ENCODE measurements at regions not wholly inside any gene's neighbourhood (a gene's known extent, or its start where the extent isn't known, plus 50 kb on each side); places are given as distances from the start of the nearest gene placed in this dataset.

DNA sequence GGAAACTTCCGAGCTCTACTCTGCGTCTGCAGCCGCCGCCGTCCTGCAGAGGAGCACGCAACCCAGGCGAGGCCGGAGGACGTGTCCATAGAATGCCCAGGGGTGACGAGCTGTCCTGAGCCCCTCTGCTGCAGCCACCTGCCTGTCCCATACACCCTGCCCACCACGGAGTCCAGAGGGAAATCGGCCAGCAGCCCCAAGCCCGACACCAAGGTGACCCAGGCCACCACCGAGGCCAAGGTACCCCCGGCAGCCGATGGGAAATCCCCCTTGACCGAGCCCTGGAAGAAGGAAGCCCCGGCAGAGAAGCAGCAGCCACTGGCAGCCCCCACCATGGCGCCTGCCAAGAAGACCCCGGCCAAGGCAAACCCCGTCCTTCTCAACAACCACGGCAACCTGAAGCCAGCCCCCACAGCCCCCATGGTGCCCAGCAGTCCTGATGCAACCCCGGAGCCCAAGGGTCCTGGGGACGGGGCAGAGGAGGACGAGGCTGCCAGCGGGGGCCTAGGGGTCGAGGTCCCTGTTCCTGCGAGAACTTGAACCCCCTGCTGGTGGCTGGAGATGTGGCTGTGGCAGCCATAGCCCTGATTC, 128.7 kb upstream of the C14orf180 start:
- ATAC-seq (no peak), DNase-seq (no peak)
- no peak overlapping the region for H3K27ac ChIP-seq
- H3K9me3 ChIP-seq, result peaks cover 0 to 10% (median 0%) of the 10 kb centered on the region in 3 donors
- H3K36me3 ChIP-seq, result no peaks in the 10 kb centered on the region
- in situ Hi-C loops (cut with MboI; ENCODE audit: low sequenced_read_pairs in 4 of 4) (no loop called here), intact Hi-C loops (cut with DNase I; ENCODE audit: low total_unique reads) (no loop called here)
- peaks cover 0 to 15% (median 15%) of the 10 kb centered on the region in 3 donors for H3K27me3 ChIP-seq
- no peak overlapping the region for H3K4me3 ChIP-seq
- H3K4me1 ChIP-seq, result no peaks in the 10 kb centered on the region
- TF ChIP-seq POLR2A (IDR thresholded peaks at IDR 0.05), result no peak

DNA sequence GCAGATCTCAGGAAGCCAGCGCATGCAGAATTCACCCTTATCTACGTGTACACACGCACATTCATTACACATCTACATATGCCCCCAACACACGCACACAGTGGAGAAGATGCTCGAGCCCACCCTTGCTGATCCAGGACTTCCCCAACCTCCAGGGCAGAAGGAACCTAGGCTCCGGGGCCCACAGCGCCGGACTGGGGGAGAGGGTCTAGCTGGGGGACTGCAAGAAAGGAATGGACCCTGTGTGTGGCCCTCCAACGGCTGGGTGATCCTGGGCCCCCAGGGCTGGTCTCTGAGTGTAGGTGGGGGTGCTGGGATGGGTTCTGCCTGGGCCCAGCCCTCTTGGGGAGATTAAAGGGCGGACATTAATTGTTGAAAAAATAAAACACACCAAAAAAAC, 128.1 kb upstream of the C14orf180 start:
- H3K4me1 ChIP-seq, result no peaks in the 10 kb centered on the region
- DNase-seq, result no peak
- H3K27ac ChIP-seq, result no peak overlapping the region
- no peaks in the 10 kb centered on the region for H3K36me3 ChIP-seq
- ATAC-seq, result no peak
- intact Hi-C loops (cut with DNase I; ENCODE audit: low total_unique reads), result no loop called here
- no peak overlapping the region for H3K4me3 ChIP-seq
- peaks cover 0 to 18% (median 15%) of the 10 kb centered on the region in 3 donors for H3K27me3 ChIP-seq
- TF ChIP-seq, protein P1, sequence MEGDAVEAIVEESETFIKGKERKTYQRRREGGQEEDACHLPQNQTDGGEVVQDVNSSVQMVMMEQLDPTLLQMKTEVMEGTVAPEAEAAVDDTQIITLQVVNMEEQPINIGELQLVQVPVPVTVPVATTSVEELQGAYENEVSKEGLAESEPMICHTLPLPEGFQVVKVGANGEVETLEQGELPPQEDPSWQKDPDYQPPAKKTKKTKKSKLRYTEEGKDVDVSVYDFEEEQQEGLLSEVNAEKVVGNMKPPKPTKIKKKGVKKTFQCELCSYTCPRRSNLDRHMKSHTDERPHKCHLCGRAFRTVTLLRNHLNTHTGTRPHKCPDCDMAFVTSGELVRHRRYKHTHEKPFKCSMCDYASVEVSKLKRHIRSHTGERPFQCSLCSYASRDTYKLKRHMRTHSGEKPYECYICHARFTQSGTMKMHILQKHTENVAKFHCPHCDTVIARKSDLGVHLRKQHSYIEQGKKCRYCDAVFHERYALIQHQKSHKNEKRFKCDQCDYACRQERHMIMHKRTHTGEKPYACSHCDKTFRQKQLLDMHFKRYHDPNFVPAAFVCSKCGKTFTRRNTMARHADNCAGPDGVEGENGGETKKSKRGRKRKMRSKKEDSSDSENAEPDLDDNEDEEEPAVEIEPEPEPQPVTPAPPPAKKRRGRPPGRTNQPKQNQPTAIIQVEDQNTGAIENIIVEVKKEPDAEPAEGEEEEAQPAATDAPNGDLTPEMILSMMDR (IDR thresholded peaks at IDR 0.05 in 4 of 5, conservative IDR thresholded peaks at IDR 0.05 in 1 of 5), result no peak
- TF ChIP-seq POLR2A (IDR thresholded peaks at IDR 0.05), result no peak
- in situ Hi-C loops (cut with MboI; ENCODE audit: low sequenced_read_pairs in 4 of 4), result no loop called here
- H3K9me3 ChIP-seq, result peaks cover 0 to 10% (median 0%) of the 10 kb centered on the region in 3 donors

DNA sequence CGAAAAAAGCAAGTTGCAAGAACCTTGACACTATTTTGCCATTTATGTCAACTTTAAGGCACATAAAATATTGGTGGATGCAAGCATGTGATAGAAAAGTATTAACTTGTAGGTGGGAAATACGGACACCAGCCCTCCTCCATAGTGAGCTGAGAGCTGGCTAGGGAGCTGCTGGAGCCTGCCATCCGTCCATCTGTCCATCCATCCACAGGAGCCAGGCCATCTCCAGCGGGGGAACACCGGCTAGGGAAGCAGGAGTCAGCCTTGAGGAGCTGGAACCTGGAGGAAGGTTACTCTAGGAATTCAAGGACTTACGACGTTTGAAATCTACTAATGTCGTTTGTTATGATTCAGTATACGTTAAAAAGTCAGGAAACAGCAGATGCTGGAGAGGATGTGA, 120.7 kb upstream of the C14orf180 start:
- Histone ChIP-seq H3K9me3 (no peaks in the 10 kb centered on the region), H3K27me3 (peaks cover 24 to 45% (median 31%) of the 10 kb centered on the region in 3 donors), H3K4me3 (no peak overlapping the region), H3K27ac (no peak overlapping the region), H3K4me1 (no peaks in the 10 kb centered on the region), H3K36me3 (no peaks in the 10 kb centered on the region)
- in situ Hi-C loops (cut with MboI; ENCODE audit: low sequenced_read_pairs in 4 of 4) (no loop called here), intact Hi-C loops (cut with DNase I; ENCODE audit: low total_unique reads) (no loop called here)
- ATAC-seq (no peak), DNase-seq (no peak)
- no peak for TF ChIP-seq POLR2A (IDR thresholded peaks at IDR 0.05)
- TF ChIP-seq, protein P1 (IDR thresholded peaks at IDR 0.05 in 4 of 5, conservative IDR thresholded peaks at IDR 0.05 in 1 of 5), result no peak

- no peak for DNase-seq
- TF ChIP-seq, protein P1 (IDR thresholded peaks at IDR 0.05 in 4 of 5, conservative IDR thresholded peaks at IDR 0.05 in 1 of 5), result no peak
- TF ChIP-seq POLR2A (IDR thresholded peaks at IDR 0.05), result no peak
- Histone ChIP-seq H3K9me3 (no peaks in the 10 kb centered on the region), H3K4me3 (no peak overlapping the region), H3K27me3 (peaks cover 24 to 50% (median 30%) of the 10 kb centered on the region in 3 donors), H3K36me3 (no peaks in the 10 kb centered on the region), H3K4me1 (no peaks in the 10 kb centered on the region), H3K27ac (no peak overlapping the region)
- intact Hi-C loops (cut with DNase I; ENCODE audit: low total_unique reads) (no loop called here), in situ Hi-C loops (cut with MboI; ENCODE audit: low sequenced_read_pairs in 4 of 4) (no loop called here)
- no peak for ATAC-seq
Observed at GRCh38 chr14:104460791-104461651, 118.5 kb upstream of the C14orf180 start.

DNA sequence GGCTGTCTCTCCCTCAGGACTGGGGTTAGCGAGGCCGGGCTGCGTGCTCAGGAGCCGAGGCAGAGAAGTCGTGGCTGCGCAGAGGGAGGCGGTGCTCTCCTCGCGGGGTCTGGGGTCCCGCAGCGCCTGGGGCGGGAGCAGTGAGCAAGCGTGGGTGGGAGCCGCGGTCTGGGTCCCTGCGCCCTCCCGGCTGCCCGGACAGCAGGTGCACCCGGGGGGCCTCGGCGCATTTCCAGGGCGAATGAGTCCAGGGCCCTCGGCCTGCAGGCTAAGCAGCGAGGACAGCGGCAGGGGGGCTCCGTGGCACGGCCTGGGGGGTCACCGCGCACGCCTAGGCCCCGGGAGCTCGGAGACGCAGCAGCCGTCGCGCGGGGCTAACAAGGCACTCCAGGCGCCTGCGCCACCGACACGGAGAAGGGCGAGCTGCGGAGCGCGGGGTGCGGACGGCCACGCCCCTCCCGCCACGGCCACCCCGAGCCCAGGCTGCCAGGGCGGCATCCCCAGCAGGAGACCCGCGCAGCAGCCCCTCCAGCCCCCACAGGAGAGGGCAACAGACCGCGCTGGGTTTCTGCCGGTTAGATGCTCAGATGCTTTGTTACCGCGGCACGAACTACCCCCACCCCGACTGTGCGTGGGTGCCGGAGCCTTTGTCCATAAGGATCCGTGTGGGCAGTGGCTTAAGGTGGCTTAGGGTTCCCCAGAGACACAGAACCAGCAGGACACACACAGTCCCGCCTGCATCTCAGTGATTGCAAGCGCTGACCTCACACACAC, 117.7 kb upstream of the C14orf180 start:
- H3K4me1 ChIP-seq, result no peaks in the 10 kb centered on the region
- no peak for TF ChIP-seq POLR2A (IDR thresholded peaks at IDR 0.05)
- TF ChIP-seq, protein P1 (IDR thresholded peaks at IDR 0.05 in 4 of 5, conservative IDR thresholded peaks at IDR 0.05 in 1 of 5), result no peak
- no peak overlapping the region for H3K27ac ChIP-seq
- intact Hi-C loops (cut with DNase I; ENCODE audit: low total_unique reads), result no loop called here
- no peaks in the 10 kb centered on the region for H3K36me3 ChIP-seq
- DNase-seq (no peak), ATAC-seq (no peak)
- H3K9me3 ChIP-seq, result no peaks in the 10 kb centered on the region
- H3K27me3 ChIP-seq, result peaks cover 24 to 46% (median 28%) of the 10 kb centered on the region in 3 donors
- in situ Hi-C loops (cut with MboI; ENCODE audit: low sequenced_read_pairs in 4 of 4), result no loop called here
- H3K4me3 ChIP-seq, result peak overlapping the region in 3 of 4 donors; percentile 19 to 43 (median 33)
